ENCODE measurements at regions not wholly inside any gene's neighbourhood (a gene's known extent, or its start where the extent isn't known, plus 50 kb on each side); places are given as distances from the start of the nearest gene placed in this dataset.
"Not testable (repeated sequence)": the region's sequence is repeated elsewhere in the genome, so short reads cannot be mapped to it uniquely, and the experiment has no call there.

GRCh38 chr7:119233015-119233414 lies 1008.5 kb downstream of the ANKRD7 start:
- no peak for DNase-seq (ENCODE audit: low read depth)

GRCh38 chr7:119252962-119253361 lies 1020.0 kb upstream of the KCND2 start:
- DNase-seq (ENCODE audit: low read depth): no peak

DNA sequence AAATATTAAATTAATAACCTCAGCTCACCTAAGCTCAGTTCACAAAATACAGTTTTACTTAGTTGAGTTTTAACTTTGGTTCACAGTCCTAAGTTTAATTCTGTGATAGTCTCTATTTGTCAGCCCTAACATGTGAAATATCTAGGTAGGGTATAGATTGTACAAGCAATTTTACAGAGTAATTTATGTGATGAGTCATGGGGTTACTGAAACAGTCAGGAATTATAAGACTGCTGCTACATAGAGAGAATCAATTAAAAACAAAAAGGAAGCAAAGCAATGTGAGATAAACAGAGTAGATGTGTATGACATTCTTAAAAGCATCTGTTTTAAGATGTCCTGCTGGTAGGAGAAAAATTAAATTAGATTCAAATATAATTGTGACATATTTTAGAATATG lies 1018.2 kb upstream of the KCND2 start:
- no peak for DNase-seq (ENCODE audit: low read depth)

DNA sequence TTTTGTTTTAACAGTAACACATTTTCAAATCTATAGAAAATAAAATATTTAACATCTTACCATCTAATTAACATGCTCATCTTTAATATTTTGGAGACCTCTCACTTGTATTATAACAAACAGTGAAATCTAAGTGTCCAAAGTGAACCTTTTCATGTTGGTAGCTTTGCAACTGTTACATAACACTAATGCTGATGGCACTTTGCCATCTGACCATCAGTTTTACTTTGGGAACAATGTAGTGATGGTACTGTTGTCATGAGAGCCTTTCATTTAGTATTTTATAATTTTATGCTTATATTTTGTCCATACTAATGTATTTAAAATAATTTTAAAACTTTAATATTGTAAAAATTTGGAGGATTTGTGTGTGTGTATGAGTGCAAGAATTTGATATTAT lies 1017.0 kb upstream of the KCND2 start:
- no peak for DNase-seq (ENCODE audit: low read depth)

DNA sequence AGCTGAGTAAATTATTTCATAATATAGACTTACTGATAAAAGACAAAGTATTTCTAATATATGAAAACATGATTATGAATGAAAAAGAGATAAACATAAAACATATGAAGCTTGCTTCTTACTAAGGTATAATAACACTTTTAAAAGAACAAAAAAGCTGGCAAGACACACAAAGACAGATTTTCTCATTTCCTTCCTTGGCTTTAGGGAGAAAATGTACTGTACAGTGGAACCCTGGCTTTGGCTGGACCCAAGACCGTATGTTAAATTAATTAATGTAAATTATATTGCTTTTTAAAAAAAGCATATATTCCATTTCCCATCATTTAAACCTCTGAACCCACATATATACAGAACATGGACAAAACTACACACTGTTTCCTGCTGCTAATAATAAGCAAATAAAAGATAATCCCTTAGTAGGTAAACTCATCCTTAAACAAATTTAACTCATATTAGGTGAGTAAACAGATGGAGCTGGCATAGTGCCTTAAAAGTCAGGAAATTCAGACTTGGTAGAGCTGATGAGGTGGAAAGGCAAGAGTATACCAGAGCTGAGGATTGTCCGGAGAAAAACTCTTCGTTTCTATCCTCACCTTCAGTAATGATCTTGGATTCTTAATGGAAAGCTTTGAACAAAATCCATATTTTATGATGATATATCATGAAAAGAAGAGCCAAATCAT lies 1016.4 kb upstream of the KCND2 start:
- DNase-seq (ENCODE audit: low read depth): no peak

GRCh38 chr7:119266790-119267189 lies 1006.2 kb upstream of the KCND2 start:
- not testable (repeated sequence) for DNase-seq (ENCODE audit: low read depth)

GRCh38 chr7:119270045-119270464 lies 1002.9 kb upstream of the KCND2 start:
- DNase-seq (ENCODE audit: low read depth): peak; percentile 83

DNA sequence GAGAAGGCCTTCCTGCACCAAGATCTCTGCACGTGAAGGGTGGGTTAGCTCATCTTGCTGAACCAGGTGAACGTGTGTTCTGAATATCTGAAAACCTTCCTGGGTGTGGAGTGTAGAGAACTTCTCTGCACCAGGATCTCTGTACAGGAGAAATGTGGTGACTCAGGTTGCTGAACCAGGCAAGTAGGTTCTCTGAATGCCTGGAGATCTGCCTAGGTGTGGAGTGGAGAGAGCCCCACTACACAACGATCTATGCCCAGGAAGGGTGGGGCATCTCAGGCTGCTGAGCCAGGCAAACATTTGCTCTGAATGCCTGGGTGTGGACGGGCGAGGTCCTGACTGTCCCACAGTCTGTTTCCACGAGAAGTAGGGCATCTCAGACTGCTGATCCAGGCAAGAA lies 1002.3 kb upstream of the KCND2 start:
- DNase-seq (ENCODE audit: low read depth): no peak

- DNase-seq (ENCODE audit: low read depth): no peak
Observed at GRCh38 chr7:119271147-119271779, 1001.7 kb upstream of the KCND2 start.

DNA sequence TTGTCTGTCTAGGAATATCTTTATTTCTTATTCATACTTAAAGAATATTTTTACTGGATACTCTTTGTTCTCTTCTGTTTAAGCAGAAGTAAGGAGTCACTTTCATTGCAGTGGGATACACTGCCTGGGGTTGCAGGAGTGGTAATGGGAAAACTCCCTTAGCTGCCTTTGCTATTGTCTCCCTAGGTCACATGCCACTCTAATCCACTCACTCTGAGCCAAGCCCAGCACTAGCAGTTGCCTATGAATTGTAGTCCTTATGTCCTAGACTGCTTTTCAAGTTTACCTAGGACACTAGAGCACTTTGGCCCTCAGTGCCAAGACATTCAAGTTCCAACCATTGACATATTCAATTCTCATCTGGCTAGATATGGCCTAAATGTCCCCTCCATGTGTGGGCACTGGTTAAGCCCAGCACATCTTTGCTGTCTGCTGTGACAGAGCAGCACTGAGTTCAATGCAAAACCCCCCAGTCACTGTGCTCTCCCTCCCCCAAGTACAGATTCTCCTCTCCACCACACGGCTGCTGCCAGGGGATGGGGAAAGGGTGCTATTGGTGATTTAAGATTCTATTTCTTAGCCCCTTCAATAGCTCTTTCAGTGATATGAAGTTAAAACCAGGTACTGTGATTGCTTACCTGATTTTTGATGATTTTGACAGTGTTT lies 991.7 kb upstream of the KCND2 start:
- DNase-seq (ENCODE audit: low read depth): no peak

DNA sequence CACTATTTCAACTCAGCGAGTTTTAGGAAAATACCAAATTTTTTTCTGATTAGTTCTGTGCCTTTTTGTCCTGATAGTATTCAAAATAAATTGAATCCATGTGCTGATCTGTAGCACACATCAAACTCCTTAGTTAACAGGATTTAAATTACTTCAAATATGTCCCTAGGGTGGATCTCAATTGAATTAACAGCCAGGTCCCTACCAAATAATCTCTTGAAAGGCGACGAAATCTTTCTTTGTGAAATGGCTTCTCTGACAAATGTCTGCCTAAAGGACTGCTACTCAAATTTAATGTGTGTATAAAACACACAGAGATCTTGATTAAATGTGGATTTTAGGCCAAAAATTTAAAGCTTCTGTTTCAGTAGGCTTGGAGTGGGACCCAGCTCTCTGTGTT lies 989.6 kb upstream of the KCND2 start:
- no peak for DNase-seq (ENCODE audit: low read depth)

DNA sequence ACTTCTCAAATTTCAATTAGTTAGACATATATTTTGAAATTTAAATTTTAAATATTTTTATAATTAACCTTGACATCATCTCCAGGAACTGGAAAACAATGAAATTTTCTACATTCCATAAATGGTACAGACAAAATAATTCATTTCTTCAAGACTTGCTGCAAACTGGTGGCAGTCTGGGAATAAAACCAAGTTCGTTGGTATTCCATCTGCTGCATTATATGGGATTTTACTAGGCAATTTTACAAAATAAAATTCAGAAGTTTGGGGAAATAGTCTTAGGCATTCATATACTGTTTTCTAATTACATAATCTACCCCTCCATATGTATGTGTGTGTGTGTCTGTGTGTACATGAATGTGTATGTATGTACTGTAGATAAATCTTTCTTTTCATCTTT lies 984.6 kb upstream of the KCND2 start:
- DNase-seq (ENCODE audit: low read depth): no peak

DNA sequence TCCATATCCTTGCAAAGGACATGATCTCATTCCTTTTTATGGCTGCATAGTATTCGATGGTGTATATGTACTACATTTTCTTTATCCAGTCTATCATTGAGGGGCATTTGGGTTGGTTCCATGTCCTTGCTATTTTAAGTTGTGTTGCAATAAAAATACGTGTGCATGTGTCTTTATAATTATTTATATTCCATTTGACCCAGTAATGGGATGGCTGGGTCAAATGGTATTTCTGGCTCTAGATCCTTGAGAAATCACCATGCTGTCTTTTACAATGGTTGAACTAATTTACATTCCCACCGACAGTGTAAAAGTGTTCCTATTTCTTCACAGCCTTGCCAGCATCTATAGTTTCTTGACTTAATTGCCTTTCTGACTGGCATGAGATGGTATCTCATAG lies 972.6 kb upstream of the KCND2 start:
- not testable (repeated sequence) for DNase-seq (ENCODE audit: low read depth)

DNA sequence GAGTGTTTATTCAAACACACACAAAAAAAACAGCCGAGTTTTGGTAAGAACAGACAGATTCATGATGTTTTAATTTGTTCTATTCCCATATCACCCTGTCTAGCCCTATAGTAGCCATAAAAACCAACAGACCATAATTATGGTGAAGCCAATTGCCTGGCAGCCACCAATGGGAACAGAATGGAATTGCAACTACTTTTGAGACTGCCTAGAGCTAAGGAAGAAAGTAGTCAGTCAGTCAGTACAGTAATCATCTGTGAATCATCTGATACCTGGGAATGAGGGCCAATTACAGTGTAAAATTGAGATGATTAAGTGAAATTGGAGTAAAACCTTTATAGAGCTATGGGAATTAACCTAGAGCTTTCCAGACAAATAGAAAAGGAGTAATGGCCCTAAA lies 952.7 kb upstream of the KCND2 start:
- DNase-seq (ENCODE audit: low read depth): no peak

DNA sequence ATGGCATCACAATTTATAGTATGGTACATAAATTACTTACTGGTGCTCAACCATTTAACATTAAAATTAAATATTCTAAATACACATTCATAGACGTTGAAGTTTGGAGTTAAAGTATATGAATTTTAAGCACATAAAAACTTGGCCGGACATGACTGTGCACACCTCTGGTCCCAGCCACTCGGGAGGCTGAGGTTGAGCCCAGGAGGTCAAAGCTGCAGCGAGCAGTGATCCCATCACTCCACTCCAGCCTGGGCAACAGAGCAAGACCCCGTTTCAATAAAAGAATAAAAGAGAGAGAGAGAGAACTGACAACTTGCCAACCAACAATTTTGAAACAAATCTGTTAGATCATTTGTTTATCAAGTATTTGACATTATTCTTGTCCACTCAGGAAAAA lies 943.3 kb upstream of the KCND2 start:
- no peak for DNase-seq (ENCODE audit: low read depth)

- DNase-seq (ENCODE audit: low read depth): no peak
Observed at GRCh38 chr7:119335405-119335804, 937.6 kb upstream of the KCND2 start.

DNA sequence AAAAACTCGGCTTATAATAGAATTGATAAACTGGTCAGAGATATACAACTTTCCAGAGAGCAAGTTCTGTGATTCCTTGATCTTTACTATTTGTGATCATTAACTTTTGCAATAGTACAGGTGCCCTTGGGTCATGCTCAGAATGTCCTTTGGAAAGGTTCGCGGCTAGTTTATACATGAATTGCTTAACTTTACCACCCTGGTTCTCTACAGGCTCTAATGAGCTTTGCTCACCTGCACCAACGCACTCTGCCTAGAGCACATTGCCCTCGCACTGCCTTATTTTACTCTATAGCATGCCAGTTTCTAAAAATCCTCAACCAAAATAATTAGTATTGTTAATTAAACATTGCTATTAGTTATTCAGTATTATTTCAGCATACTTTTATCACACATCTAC lies 931.2 kb upstream of the KCND2 start:
- no peak for DNase-seq (ENCODE audit: low read depth)

- DNase-seq (ENCODE audit: low read depth): no peak
Observed at GRCh38 chr7:119343289-119343688, 929.7 kb upstream of the KCND2 start.

DNA sequence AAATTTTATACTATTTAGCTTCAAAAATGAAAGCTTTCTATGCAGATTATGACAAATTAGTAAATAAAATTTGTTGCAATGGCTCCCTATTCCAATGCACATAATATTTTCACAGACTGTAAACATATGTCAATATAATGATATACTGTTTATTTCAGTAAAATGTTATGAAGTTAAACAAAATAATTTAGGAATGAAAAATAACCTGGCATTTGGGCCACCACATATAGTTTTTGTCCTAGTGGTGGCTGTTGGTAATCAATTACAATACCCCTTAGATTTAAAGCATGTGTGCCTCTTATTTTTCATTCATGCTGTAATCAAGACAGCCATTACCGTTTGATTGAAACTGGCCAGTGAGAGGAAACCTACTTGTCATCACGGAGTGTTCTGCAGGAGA lies 928.5 kb upstream of the KCND2 start:
- no peak for DNase-seq (ENCODE audit: low read depth)

- DNase-seq (ENCODE audit: low read depth): no peak
Observed at GRCh38 chr7:119348491-119348890, 924.5 kb upstream of the KCND2 start.

GRCh38 chr7:119350334-119350733 lies 922.6 kb upstream of the KCND2 start:
- DNase-seq (ENCODE audit: low read depth): no peak

- no peak for DNase-seq (ENCODE audit: low read depth)
Observed at GRCh38 chr7:119351320-119351719, 921.7 kb upstream of the KCND2 start.

- DNase-seq (ENCODE audit: low read depth): no peak
Observed at GRCh38 chr7:119374436-119374835, 898.5 kb upstream of the KCND2 start.
